Motor neuron (in vitro differentiated cells): ENCODE measurements at regions not wholly inside any gene's neighbourhood (a gene's known extent, or its start where the extent isn't known, plus 50 kb on each side); places are given as distances from the start of the nearest gene placed in this dataset.
A peak's percentile ranks its signal among the peaks of the same experiment; 100 is the strongest.
"Not testable (repeated sequence)": the region's sequence is repeated elsewhere in the genome, so short reads cannot be mapped to it uniquely, and the experiment has no call there.

Source experiments
- ATAC-seq, 8 experiments: fragments of 200-7000 bp; cut with Tn5 transposase; replicated peaks in 6 of 8; 2 replicates each; pipeline ENCODE4 v1.8.0; 2021; ENCODE audit warnings: mild to moderate bottlenecking in 8 of 8, moderate library complexity in 8 of 8
- H3K27ac ChIP-seq, 2 donors: fragments of 250-450 bp; sonication (Bioruptor Pico); 2 replicates each; pipeline ENCODE4 v1.9.0; 2021; ENCODE audit warnings: antibody characterized with exemption in 2 of 2, mild to moderate bottlenecking in 2 of 2, moderate library complexity in 1 of 2
- H3K4me1 ChIP-seq, 2 donors: fragments of 250-450 bp; sonication (Bioruptor Pico); replicated peaks in 1 of 2; 2 replicates each; pipeline ENCODE4 v1.6.1; 2021; ENCODE audit warnings: antibody characterized with exemption in 2 of 2, mild to moderate bottlenecking in 2 of 2, moderate library complexity in 1 of 2
- H3K4me3 ChIP-seq, 5 donors: fragments of 250-450 bp; sonication (Bioruptor Pico); 2 replicates each; pipeline ENCODE4 v1.9.0; 2021; ENCODE audit warnings: antibody characterized with exemption in 5 of 5, mild to moderate bottlenecking in 5 of 5, moderate library complexity in 4 of 5
- WGBS, 10 experiments: fragments of 450-650 bp; shearing (Covaris generic); methylation state at CpG; one replicate each; pipeline ENCODE4 v1.0.0; 2022; 5-methylcytosine and 5-hydroxymethylcytosine counted together
- in situ Hi-C, 9 experiments: fragments of 400-800 bp; cut with MboI; loops; one replicate each; pipeline ENCODE4 v1.15.0; 2021; ENCODE audit warnings: low sequenced_read_pairs in 9 of 9, low pct_unique_long_range_greater_than_20kb in 2 of 9; ENCODE audit not compliant: unreplicated experiment in 9 of 9

GRCh38 chr13:65143920-65144319 is 2086.2 kb downstream of the PCDH9 start:
- Histone ChIP-seq H3K4me3 (no peak overlapping the region), H3K4me1 (no peaks in the 10 kb centered on the region), H3K27ac (no peak overlapping the region)
- WGBS, 10 experiments = 8 to 100% (median 90%) methylated on average over 1 to 3 of the region's 3 CpGs
- in situ Hi-C loops = no loop called here
- ATAC-seq = no peak

GRCh38 chr13:65133094-65133493 is 2097.0 kb downstream of the PCDH9 start:
- WGBS, 10 experiments = 41 to 100% (median 83%) methylated on average over 2 to 7 of the region's 7 CpGs; no CpG with 5 or more reads in 1 of the 10 experiments
- no peak overlapping the region for H3K27ac ChIP-seq
- in situ Hi-C loops = no loop called here
- no peak for ATAC-seq
- no peak overlapping the region for H3K4me3 ChIP-seq
- no peaks in the 10 kb centered on the region for H3K4me1 ChIP-seq

GRCh38 chr13:65125236-65125635 is 2104.9 kb downstream of the PCDH9 start:
- Histone ChIP-seq H3K4me3 (no peak overlapping the region), H3K27ac (no peak overlapping the region), H3K4me1 (no peaks in the 10 kb centered on the region)
- ATAC-seq = no peak
- in situ Hi-C loops = no loop called here
- 0 to 100% (median 75%) methylated on average over 1 of the region's 1 CpG for WGBS, 10 experiments

GRCh38 chr13:65112531-65112941 is 2117.6 kb downstream of the PCDH9 start:
- H3K4me3 ChIP-seq = no peak overlapping the region
- H3K27ac ChIP-seq = no peak overlapping the region
- no peaks in the 10 kb centered on the region for H3K4me1 ChIP-seq
- no peak for ATAC-seq
- whole genome bisulfite sequencing, 10 experiments = 3 to 100% (median 77%) methylated on average over 3 of the region's 3 CpGs; no CpG with 5 or more reads in 2 of the 10 experiments
- in situ Hi-C loops = no loop called here

GRCh38 chr13:65112123-65112522 is 2118.0 kb downstream of the PCDH9 start:
- no peak for ATAC-seq
- Histone ChIP-seq H3K4me3 (no peak overlapping the region), H3K4me1 (no peaks in the 10 kb centered on the region), H3K27ac (no peak overlapping the region)
- 0 to 100% (median 83%) methylated on average over 1 of the region's 1 CpG; no CpG with 5 or more reads in 2 of the 10 experiments for WGBS, 10 experiments
- in situ Hi-C loops = no loop called here

- in situ Hi-C loops = no loop called here
- no peak for ATAC-seq
- Histone ChIP-seq H3K4me1 (no peaks in the 10 kb centered on the region), H3K4me3 (no peak overlapping the region), H3K27ac (no peak overlapping the region)
- 38 to 80% (median 67%) methylated on average over 1 of the region's 1 CpG; no CpG with 5 or more reads in 7 of the 10 experiments for WGBS, 10 experiments
Measured at GRCh38 chr13:65111223-65111622, 2118.9 kb downstream of the PCDH9 start.

GRCh38 chr13:65104436-65104835 is 2125.7 kb downstream of the PCDH9 start:
- in situ Hi-C loops, H3K4me1 ChIP-seq, ATAC-seq, H3K4me3 ChIP-seq, H3K27ac ChIP-seq: not testable (repeated sequence)
- 20 to 100% (median 85%) methylated on average over 1 to 3 of the region's 3 CpGs; no CpG with 5 or more reads in 1 of the 10 experiments for WGBS, 10 experiments

GRCh38 chr13:65103351-65103750 is 2126.8 kb downstream of the PCDH9 start:
- in situ Hi-C loops = no loop called here
- H3K27ac ChIP-seq = no peak overlapping the region
- no peaks in the 10 kb centered on the region for H3K4me1 ChIP-seq
- WGBS, 10 experiments = 7 to 100% (median 100%) methylated on average over 1 of the region's 1 CpG; no CpG with 5 or more reads in 3 of the 10 experiments
- H3K4me3 ChIP-seq = no peak overlapping the region
- ATAC-seq = no peak

- H3K4me3 ChIP-seq = no peak overlapping the region
- ATAC-seq = no peak
- WGBS, 10 experiments = 2 to 90% (median 64%) methylated on average over 3 to 9 of the region's 9 CpGs; no CpG with 5 or more reads in 1 of the 10 experiments
- H3K4me1 ChIP-seq = no peaks in the 10 kb centered on the region
- in situ Hi-C loops = no loop called here
- H3K27ac ChIP-seq = no peak overlapping the region
Measured at GRCh38 chr13:65095161-65096082, 2134.7 kb downstream of the PCDH9 start.

GRCh38 chr13:65093357-65093756 is 2136.8 kb downstream of the PCDH9 start:
- in situ Hi-C loops = no loop called here
- ATAC-seq = peak in 2 of 8 experiments; percentile 48 to 50
- Histone ChIP-seq H3K4me1 (no peaks in the 10 kb centered on the region), H3K27ac (no peak overlapping the region), H3K4me3 (no peak overlapping the region)
- WGBS, 10 experiments = 0 to 100% (median 62%) methylated on average over 2 to 3 of the region's 3 CpGs; no CpG with 5 or more reads in 1 of the 10 experiments

GRCh38 chr13:65091031-65091430 is 2139.1 kb downstream of the PCDH9 start:
- H3K27ac ChIP-seq = no peak overlapping the region
- no peaks in the 10 kb centered on the region for H3K4me1 ChIP-seq
- WGBS, 10 experiments = 0 to 100% (median 80%) methylated on average over 1 to 2 of the region's 2 CpGs; no CpG with 5 or more reads in 1 of the 10 experiments
- ATAC-seq = no peak
- H3K4me3 ChIP-seq = no peak overlapping the region
- in situ Hi-C loops = no loop called here

- in situ Hi-C loops = no loop called here
- no peaks in the 10 kb centered on the region for H3K4me1 ChIP-seq
- no peak overlapping the region for H3K27ac ChIP-seq
- ATAC-seq = no peak
- H3K4me3 ChIP-seq = no peak overlapping the region
Measured at GRCh38 chr13:65090186-65090585, 2139.9 kb downstream of the PCDH9 start.

- in situ Hi-C loops = no loop called here
- ATAC-seq = no peak
- Histone ChIP-seq H3K4me3 (no peak overlapping the region), H3K4me1 (no peaks in the 10 kb centered on the region), H3K27ac (no peak overlapping the region)
Measured at GRCh38 chr13:65088906-65089305, 2141.2 kb downstream of the PCDH9 start.

- Histone ChIP-seq H3K4me3 (no peak overlapping the region), H3K4me1 (no peaks in the 10 kb centered on the region), H3K27ac (no peak overlapping the region)
- ATAC-seq = no peak
- in situ Hi-C loops = no loop called here
- WGBS, 10 experiments = 20 to 97% (median 95%) methylated on average over 1 to 6 of the region's 6 CpGs; no CpG with 5 or more reads in 7 of the 10 experiments
Measured at GRCh38 chr13:65085977-65086376, 2144.2 kb downstream of the PCDH9 start.
